Neural cell (in vitro differentiated cells): ENCODE measurements at regions not wholly inside any gene's neighbourhood (a gene's known extent, or its start where the extent isn't known, plus 50 kb on each side); places are given as distances from the start of the nearest gene placed in this dataset.

Source experiments
- H2AFZ ChIP-seq: fragments of 200-600, 300-800 bp; sonication (generic), shearing (Covaris generic); 2 replicates; pipeline ENCODE4 v1.6.0; 2014; ENCODE audit warnings: low read depth, mild to moderate bottlenecking, antibody characterized with exemption, low read length, moderate library complexity
- H3F3A ChIP-seq: fragments of 200-600 bp; shearing (Covaris generic); 2 replicates; pipeline ENCODE4 v1.6.1; 2016; ENCODE audit warnings: mild to moderate bottlenecking, moderate library complexity, mixed read lengths, antibody characterized with exemption, low read length; ENCODE audit not compliant: insufficient read depth, poor library complexity, severe bottlenecking
- H3K27ac ChIP-seq: fragments of 200-600, 300-800 bp; sonication (generic), shearing (Covaris generic); 2 replicates; pipeline ENCODE4 v1.5.1; 2014; ENCODE audit warnings: mild to moderate bottlenecking, low read length, moderate library complexity
- H3K27me3 ChIP-seq: fragments of 300-800, 200-600 bp; sonication (generic), shearing (Covaris generic); 2 replicates; pipeline ENCODE4 v1.6.0; 2014; ENCODE audit warnings: mild to moderate bottlenecking, low read depth, low read length, moderate library complexity; ENCODE audit not compliant: insufficient read depth
- H3K36me3 ChIP-seq: fragments of 300-800, 200-600 bp; sonication (generic), shearing (Covaris generic); 2 replicates; pipeline ENCODE4 v1.5.1; 2014; ENCODE audit warnings: mild to moderate bottlenecking, antibody characterized with exemption, low read length, moderate library complexity; ENCODE audit not compliant: insufficient read depth
- H3K4me2 ChIP-seq: fragments of 300-800, 200-600 bp; sonication (generic), shearing (Covaris generic); 2 replicates; pipeline ENCODE4 v1.6.0; 2014; ENCODE audit warnings: mild to moderate bottlenecking, low read length
- H3K4me3 ChIP-seq: fragments of 300-800, 200-600 bp; sonication (generic), shearing (Covaris generic); 2 replicates; pipeline ENCODE4 v1.5.1; 2014; ENCODE audit warnings: mild to moderate bottlenecking, low read length, moderate library complexity
- H3K79me2 ChIP-seq: fragments of 200-600 bp; shearing (Covaris generic); replicated peaks from 2 replicates; pipeline ENCODE4 v1.6.0; 2014; ENCODE audit warnings: mild to moderate bottlenecking, low read length, moderate library complexity; ENCODE audit not compliant: insufficient read depth
- H3K9ac ChIP-seq: fragments of 300-800, 200-600 bp; sonication (generic), shearing (Covaris generic); 2 replicates; pipeline ENCODE4 v1.6.1; 2016; ENCODE audit warnings: mild to moderate bottlenecking, low read length, mixed read lengths
- H3K9me2 ChIP-seq: fragments of 200-600 bp; shearing (Covaris generic); 2 replicates; pipeline ENCODE4 v1.6.1; 2016; ENCODE audit warnings: mild to moderate bottlenecking, low read length, mixed read lengths; ENCODE audit not compliant: insufficient read depth
- H3K9me3 ChIP-seq: fragments of 200-600, 300-800 bp; sonication (generic), shearing (Covaris generic); 2 replicates; pipeline ENCODE4 v1.6.1; 2016; ENCODE audit warnings: mild to moderate bottlenecking, mixed run types, low read length, moderate library complexity, mixed read lengths
- H4K20me1 ChIP-seq: fragments of 200-600 bp; shearing (Covaris generic); 2 replicates; pipeline ENCODE4 v1.6.1; 2016; ENCODE audit warnings: mild to moderate bottlenecking, mixed run types; ENCODE audit not compliant: insufficient read depth
- CTCF ChIP-seq: fragments of 450-650 bp; IDR thresholded peaks from 2 replicates; pipeline ENCODE4 v1.5.1; 2014; ENCODE audit warnings: antibody characterized with exemption, mild to moderate bottlenecking, moderate library complexity; ENCODE audit not compliant: poor library complexity, severe bottlenecking
- EP300 ChIP-seq: fragments of 450-650 bp; conservative IDR thresholded peaks from 2 replicates; pipeline ENCODE4 v1.6.1; 2014; ENCODE audit warnings: antibody characterized with exemption, mild to moderate bottlenecking, moderate library complexity; ENCODE audit not compliant: poor library complexity, severe bottlenecking
- EZH2 ChIP-seq: fragments of 200-600, 300-800 bp; shearing (Covaris generic), sonication (generic); IDR thresholded peaks from 2 replicates; pipeline ENCODE4 v1.6.1; 2014; ENCODE audit warnings: antibody characterized with exemption, low read length, borderline replicate concordance, mild to moderate bottlenecking; ENCODE audit not compliant: insufficient read depth, poor library complexity, severe bottlenecking
- MXI1 ChIP-seq: fragments of 450-650 bp; conservative IDR thresholded peaks from 2 replicates; pipeline ENCODE4 v1.6.1; 2014; ENCODE audit warnings: antibody characterized with exemption, mild to moderate bottlenecking; ENCODE audit not compliant: poor library complexity, severe bottlenecking
- POLR2AphosphoS5 ChIP-seq: IDR thresholded peaks from 2 replicates; pipeline ENCODE4 v1.6.1; 2012
- RAD21 ChIP-seq: fragments of 450-650 bp; conservative IDR thresholded peaks from 2 replicates; pipeline ENCODE4 v1.6.1; 2014; ENCODE audit warnings: antibody characterized with exemption, mild to moderate bottlenecking, moderate library complexity
- REST ChIP-seq: IDR thresholded peaks from 2 replicates; pipeline ENCODE4 v1.6.1; 2012; ENCODE audit warnings: borderline replicate concordance
- SMC3 ChIP-seq: fragments of 450-650 bp; conservative IDR thresholded peaks from 2 replicates; pipeline ENCODE4 v1.6.1; 2014; ENCODE audit warnings: antibody characterized with exemption, mild to moderate bottlenecking, moderate library complexity; ENCODE audit not compliant: poor library complexity
- TAF1 ChIP-seq: IDR thresholded peaks from 2 replicates; pipeline ENCODE4 v1.6.1; 2012; ENCODE audit warnings: low read depth

GRCh38 chr1:194102607-194103006 is 916.2 kb upstream of the B3GALT2 start:
- Histone ChIP-seq H3K27ac (no peak overlapping the region), H3K27me3 (no peaks in the 10 kb centered on the region)

GRCh38 chr1:194084755-194085154 is 898.3 kb upstream of the B3GALT2 start:
- H3K79me2 ChIP-seq = no peaks in the 10 kb centered on the region
- no peaks in the 10 kb centered on the region for H3F3A ChIP-seq
- no peak overlapping the region for H3K9ac ChIP-seq
- no peaks in the 10 kb centered on the region for H3K27me3 ChIP-seq
- no peak overlapping the region for H3K4me3 ChIP-seq
- H3K9me2 ChIP-seq = no peaks in the 10 kb centered on the region
- no peaks in the 10 kb centered on the region for H4K20me1 ChIP-seq
- H2AFZ ChIP-seq = no peak overlapping the region
- H3K27ac ChIP-seq = no peak overlapping the region
- H3K9me3 ChIP-seq = no peaks in the 10 kb centered on the region
- TF ChIP-seq CTCF (no peak), RAD21 (no peak)
- H3K4me2 ChIP-seq = no peak overlapping the region
- no peaks in the 10 kb centered on the region for H3K36me3 ChIP-seq

More at GRCh38 chr1:194102607-194103006, 916.2 kb upstream of the B3GALT2 start:
- Histone ChIP-seq H3K9me3 (no peaks in the 10 kb centered on the region), H3F3A (no peaks in the 10 kb centered on the region), H3K79me2 (no peaks in the 10 kb centered on the region), H3K4me3 (no peak overlapping the region), H3K9me2 (no peaks in the 10 kb centered on the region), H3K4me2 (no peak overlapping the region), H4K20me1 (no peaks in the 10 kb centered on the region), H3K36me3 (no peaks in the 10 kb centered on the region), H3K9ac (no peak overlapping the region), H2AFZ (no peak overlapping the region)
- no peak for TF ChIP-seq REST
- TF ChIP-seq EP300 = no peak
- TF ChIP-seq MXI1 = no peak
- TF ChIP-seq POLR2AphosphoS5 = no peak
- TF ChIP-seq EZH2 = no peak
- TF ChIP-seq RAD21 = no peak
- no peak for TF ChIP-seq SMC3
- TF ChIP-seq CTCF = no peak
- no peak for TF ChIP-seq TAF1
